Nephron progenitor cell (in vitro differentiated cells): ENCODE measurements at regions not wholly inside any gene's neighbourhood (a gene's known extent, or its start where the extent isn't known, plus 50 kb on each side); places are given as distances from the start of the nearest gene placed in this dataset.

Experiments used
- DNase-seq: peaks from one replicate; pipeline ENCODE4 v3.0.0; 2021
- H3K27ac Mint-ChIP-seq: 2 replicates; pipeline ENCODE4 v1.8.0; 2021; ENCODE audit warnings: mild to moderate bottlenecking, moderate library complexity, mixed read lengths
- H3K27me3 Mint-ChIP-seq: 2 replicates; pipeline ENCODE4 v1.8.0; 2021; ENCODE audit warnings: mild to moderate bottlenecking, low read depth, mixed read lengths; ENCODE audit not compliant: poor library complexity
- H3K36me3 Mint-ChIP-seq: 2 replicates; pipeline ENCODE4 v1.8.0; 2021; ENCODE audit warnings: low read depth, mixed read lengths
- H3K4me1 Mint-ChIP-seq: 2 replicates; pipeline ENCODE4 v1.8.0; 2021; ENCODE audit warnings: mixed read lengths
- H3K4me3 Mint-ChIP-seq: 2 replicates; pipeline ENCODE4 v1.8.0; 2021; ENCODE audit warnings: mild to moderate bottlenecking, moderate library complexity, mixed read lengths
- H3K9me3 Mint-ChIP-seq: 2 replicates; pipeline ENCODE4 v1.8.0; 2021; ENCODE audit warnings: mild to moderate bottlenecking, moderate library complexity, mixed read lengths
- TF ChIP-seq, protein P1 (sequence below): fragments of 200-600 bp; sonication (generic); IDR thresholded peaks from 2 replicates; pipeline ENCODE4 v1.5.0; 2021; ENCODE audit warnings: antibody characterized with exemption

DNA sequence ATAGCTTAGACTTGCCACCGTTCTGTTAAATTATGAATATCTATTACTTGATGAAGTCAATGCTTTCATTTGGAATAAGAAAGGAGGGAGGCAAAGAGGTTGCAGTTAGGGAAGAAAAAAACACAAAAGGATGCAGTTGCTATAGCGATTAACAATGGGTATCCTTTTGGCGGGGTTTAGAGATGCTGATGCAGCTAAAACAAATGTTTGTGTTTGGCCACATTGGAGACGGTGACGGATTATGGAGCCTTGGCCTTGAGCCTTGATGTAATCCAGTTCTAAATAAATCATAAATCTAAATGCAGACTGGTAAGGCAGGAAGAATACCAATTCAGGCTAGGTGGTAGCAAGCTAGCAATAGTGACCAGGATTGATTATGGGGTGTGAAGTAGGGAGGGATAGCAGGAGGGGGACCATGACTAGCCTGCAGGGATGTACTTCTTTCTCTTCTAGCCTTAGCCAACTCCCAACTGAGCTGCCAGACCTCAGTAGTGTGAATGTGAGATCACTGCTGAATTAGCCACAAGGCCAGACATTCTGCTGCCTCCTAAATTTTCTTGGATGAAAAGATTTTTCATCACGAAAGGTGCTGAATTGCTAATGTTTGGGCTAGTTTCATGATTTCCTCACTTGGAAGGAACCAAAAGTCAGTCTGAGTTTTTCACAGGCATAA, 160.3 kb downstream of the TLR4 start:
- Mint-ChIP-seq H3K9me3 (no peaks in the 10 kb centered on the region), H3K4me1 (no peaks in the 10 kb centered on the region), H3K4me3 (no peak overlapping the region), H3K27ac (no peak overlapping the region), H3K36me3 (no peaks in the 10 kb centered on the region), H3K27me3 (peaks cover 7% of the 10 kb centered on the region)
- TF ChIP-seq, protein P1, sequence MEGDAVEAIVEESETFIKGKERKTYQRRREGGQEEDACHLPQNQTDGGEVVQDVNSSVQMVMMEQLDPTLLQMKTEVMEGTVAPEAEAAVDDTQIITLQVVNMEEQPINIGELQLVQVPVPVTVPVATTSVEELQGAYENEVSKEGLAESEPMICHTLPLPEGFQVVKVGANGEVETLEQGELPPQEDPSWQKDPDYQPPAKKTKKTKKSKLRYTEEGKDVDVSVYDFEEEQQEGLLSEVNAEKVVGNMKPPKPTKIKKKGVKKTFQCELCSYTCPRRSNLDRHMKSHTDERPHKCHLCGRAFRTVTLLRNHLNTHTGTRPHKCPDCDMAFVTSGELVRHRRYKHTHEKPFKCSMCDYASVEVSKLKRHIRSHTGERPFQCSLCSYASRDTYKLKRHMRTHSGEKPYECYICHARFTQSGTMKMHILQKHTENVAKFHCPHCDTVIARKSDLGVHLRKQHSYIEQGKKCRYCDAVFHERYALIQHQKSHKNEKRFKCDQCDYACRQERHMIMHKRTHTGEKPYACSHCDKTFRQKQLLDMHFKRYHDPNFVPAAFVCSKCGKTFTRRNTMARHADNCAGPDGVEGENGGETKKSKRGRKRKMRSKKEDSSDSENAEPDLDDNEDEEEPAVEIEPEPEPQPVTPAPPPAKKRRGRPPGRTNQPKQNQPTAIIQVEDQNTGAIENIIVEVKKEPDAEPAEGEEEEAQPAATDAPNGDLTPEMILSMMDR, result no peak
- DNase-seq, result no peak

DNA sequence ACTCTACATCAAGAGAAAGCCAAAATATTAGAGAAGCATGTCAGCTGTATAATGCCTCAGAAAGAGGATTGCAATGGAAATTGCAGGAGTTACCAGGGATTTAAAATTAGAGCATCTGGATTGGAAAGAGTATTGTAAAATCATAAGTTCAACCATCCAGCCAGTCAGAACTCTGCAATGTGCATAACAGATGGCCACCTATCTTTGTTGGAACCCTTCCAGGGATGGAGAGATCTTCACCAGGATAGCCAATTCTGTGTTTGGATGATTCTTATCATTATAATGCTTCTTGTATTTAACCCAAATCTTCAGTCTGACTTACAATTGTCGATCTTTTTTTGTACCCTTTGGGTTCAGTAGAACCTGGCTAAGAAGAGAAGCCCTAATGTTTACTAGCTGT, 164.4 kb downstream of the TLR4 start:
- Mint-ChIP-seq H3K27ac (no peak overlapping the region), H3K9me3 (no peaks in the 10 kb centered on the region), H3K4me3 (no peak overlapping the region), H3K36me3 (no peaks in the 10 kb centered on the region), H3K27me3 (peaks cover 7% of the 10 kb centered on the region), H3K4me1 (no peaks in the 10 kb centered on the region)
- TF ChIP-seq, protein P1, result no peak
- DNase-seq, result no peak

DNA sequence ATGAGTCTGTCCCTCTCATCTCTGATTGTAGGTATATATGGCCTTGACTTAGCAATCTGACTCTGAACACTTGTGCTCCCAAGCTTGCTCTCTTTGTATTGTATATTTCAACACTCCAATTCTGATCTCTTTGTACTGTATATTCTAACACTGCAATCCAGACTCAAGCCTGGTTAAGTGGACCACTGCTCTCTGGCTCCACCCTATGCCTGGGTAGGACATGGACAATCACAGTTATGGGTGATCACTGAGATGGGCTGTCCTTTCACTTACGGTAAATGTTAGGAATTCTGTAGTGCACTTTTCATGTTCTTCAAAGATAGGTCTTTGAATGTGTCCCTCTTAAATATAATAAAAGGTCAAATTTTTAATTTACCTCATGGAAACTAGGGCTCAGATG, 165.1 kb downstream of the TLR4 start:
- Mint-ChIP-seq H3K27me3 (peaks cover 10% of the 10 kb centered on the region), H3K36me3 (no peaks in the 10 kb centered on the region), H3K4me1 (no peaks in the 10 kb centered on the region), H3K9me3 (no peaks in the 10 kb centered on the region), H3K27ac (no peak overlapping the region), H3K4me3 (no peak overlapping the region)
- no peak for DNase-seq
- TF ChIP-seq, protein P1, result no peak

DNA sequence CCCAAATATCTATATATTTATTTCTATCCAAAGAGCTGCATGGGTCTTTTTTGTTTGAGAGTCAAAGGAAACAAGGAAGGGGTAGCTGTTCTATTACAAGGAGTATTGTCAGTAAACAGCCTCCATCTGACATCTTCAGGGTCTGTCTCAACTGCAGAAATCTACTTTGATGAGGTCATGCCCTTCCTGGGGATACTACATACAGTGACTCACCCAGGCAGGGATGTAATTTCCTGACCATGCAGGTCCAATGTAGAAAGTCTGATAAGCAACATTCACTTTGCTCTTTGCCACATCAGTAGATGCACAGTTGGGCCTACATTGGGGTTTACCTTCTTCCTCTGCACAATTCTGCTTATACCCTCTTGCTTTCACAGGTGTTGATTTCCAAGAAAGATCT, 165.5 kb downstream of the TLR4 start:
- no peaks in the 10 kb centered on the region for H3K9me3 Mint-ChIP-seq
- no peaks in the 10 kb centered on the region for H3K36me3 Mint-ChIP-seq
- no peak for DNase-seq
- peaks cover 7% of the 10 kb centered on the region for H3K27me3 Mint-ChIP-seq
- no peaks in the 10 kb centered on the region for H3K4me1 Mint-ChIP-seq
- no peak overlapping the region for H3K4me3 Mint-ChIP-seq
- TF ChIP-seq, protein P1, result no peak
- H3K27ac Mint-ChIP-seq, result no peak overlapping the region

DNA sequence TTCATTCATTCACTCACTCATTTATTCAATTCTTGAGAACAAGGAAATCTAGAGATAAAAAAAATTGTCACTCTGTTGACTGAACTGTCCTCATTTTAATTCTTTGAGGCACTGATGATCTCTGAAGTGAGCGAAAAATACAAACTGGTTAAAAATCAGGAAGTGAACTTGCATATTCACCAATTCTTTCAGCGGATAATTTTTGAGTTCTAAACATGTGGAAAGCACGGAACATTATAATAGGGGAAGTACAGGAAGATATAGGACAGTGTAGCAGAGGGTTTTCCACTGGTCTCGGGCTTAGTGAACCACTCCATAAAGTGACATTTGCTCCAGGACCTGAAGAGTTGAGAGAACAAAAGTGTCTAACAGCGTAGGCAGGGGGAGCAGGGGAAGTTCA, 169.5 kb downstream of the TLR4 start:
- H3K27ac Mint-ChIP-seq, result no peak overlapping the region
- DNase-seq, result no peak
- H3K4me3 Mint-ChIP-seq, result no peak overlapping the region
- H3K9me3 Mint-ChIP-seq, result peaks cover 3% of the 10 kb centered on the region
- TF ChIP-seq, protein P1, result no peak
- no peaks in the 10 kb centered on the region for H3K4me1 Mint-ChIP-seq
- H3K27me3 Mint-ChIP-seq, result peaks cover 5% of the 10 kb centered on the region
- H3K36me3 Mint-ChIP-seq, result no peaks in the 10 kb centered on the region

DNA sequence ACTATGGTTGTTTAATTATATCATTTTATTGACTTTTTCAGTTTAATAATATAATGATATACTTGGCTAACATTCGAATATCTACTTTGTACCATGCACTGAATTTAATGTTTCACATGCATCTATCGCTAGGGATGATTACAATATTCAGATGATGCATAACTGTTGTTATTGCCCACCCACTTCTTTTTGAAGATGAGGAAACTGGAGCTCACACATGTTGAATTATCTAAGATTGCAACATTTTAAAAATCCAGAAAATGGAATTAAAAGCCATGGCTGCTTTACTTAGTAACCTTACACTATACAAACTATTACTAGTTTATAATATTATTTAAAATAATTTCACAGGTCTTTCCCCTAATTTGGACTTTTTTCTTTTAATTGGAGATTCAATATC, 171.7 kb downstream of the TLR4 start:
- no peak for DNase-seq
- no peaks in the 10 kb centered on the region for H3K4me1 Mint-ChIP-seq
- no peaks in the 10 kb centered on the region for H3K36me3 Mint-ChIP-seq
- TF ChIP-seq, protein P1, result no peak
- H3K9me3 Mint-ChIP-seq, result peaks cover 3% of the 10 kb centered on the region
- no peak overlapping the region for H3K27ac Mint-ChIP-seq
- H3K27me3 Mint-ChIP-seq, result peaks cover 9% of the 10 kb centered on the region
- H3K4me3 Mint-ChIP-seq, result no peak overlapping the region
